ENCODE measurements at regions not wholly inside any gene's neighbourhood (a gene's known extent, or its start where the extent isn't known, plus 50 kb on each side); places are given as distances from the start of the nearest gene placed in this dataset.
"Not testable (repeated sequence)": the region's sequence is repeated elsewhere in the genome, so short reads cannot be mapped to it uniquely, and the experiment has no call there.

DNA sequence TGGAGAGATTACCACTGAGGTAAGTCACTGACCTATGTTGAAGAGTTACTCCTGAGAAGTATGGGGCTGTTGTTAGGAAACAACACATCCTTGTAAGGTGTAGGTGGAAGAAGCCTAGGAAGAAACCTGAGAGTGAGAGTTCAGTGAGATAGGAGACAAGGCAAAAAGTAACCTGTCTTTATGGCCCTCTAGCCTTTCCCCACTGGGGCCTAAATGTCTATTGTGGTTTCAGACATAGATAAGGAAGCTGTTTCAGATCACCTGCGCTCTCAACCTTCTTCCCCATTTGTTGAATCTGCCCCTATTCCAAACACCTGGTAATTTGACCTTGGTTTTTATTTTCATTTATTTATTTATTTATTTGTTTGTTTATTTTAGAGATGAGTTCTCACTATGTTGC, 397.1 kb upstream of the RORB start:
- DNase-seq (ENCODE audit: low read depth) = no peak

GRCh38 chr9:74102148-74102547, 395.0 kb upstream of the RORB start:
- H3K4me3 ChIP-seq (ENCODE audit: low read depth, low read length); DNase-seq (ENCODE audit: low read depth): not testable (repeated sequence)

More for the DNA sequence above, 397.1 kb upstream of the RORB start:
- TF ChIP-seq, protein P1, sequence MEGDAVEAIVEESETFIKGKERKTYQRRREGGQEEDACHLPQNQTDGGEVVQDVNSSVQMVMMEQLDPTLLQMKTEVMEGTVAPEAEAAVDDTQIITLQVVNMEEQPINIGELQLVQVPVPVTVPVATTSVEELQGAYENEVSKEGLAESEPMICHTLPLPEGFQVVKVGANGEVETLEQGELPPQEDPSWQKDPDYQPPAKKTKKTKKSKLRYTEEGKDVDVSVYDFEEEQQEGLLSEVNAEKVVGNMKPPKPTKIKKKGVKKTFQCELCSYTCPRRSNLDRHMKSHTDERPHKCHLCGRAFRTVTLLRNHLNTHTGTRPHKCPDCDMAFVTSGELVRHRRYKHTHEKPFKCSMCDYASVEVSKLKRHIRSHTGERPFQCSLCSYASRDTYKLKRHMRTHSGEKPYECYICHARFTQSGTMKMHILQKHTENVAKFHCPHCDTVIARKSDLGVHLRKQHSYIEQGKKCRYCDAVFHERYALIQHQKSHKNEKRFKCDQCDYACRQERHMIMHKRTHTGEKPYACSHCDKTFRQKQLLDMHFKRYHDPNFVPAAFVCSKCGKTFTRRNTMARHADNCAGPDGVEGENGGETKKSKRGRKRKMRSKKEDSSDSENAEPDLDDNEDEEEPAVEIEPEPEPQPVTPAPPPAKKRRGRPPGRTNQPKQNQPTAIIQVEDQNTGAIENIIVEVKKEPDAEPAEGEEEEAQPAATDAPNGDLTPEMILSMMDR (IDR thresholded peaks at IDR 0.05; ENCODE audit: insufficient read depth, low read depth, low read length) = no peak
- no peak overlapping the region for H3K4me3 ChIP-seq (ENCODE audit: low read depth, low read length)

DNA sequence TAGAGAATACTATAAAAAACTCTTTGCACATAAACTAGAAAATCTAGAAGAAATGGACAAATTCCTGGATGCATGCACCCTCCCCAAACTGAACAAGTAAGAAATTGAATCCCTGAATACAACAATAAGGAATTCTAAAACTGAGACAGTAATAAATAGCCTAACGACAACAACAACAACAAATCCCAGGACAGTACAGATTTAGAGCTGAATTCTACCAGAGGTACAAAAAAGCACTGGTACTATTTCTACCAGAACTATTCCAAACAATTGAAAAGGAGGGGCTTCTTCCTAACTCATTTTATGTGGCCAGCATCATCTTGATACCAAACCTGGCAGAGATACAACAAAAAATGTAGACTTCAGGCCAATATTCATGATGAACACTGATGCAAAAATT, 394.4 kb upstream of the RORB start:
- TF ChIP-seq, protein P1 (IDR thresholded peaks at IDR 0.05; ENCODE audit: insufficient read depth, low read depth, low read length) = no peak
- DNase-seq (ENCODE audit: low read depth) = no peak
- no peak overlapping the region for H3K4me3 ChIP-seq (ENCODE audit: low read depth, low read length)

GRCh38 chr9:74107692-74108091, 389.4 kb upstream of the RORB start:
- TF ChIP-seq, protein P1 (IDR thresholded peaks at IDR 0.05; ENCODE audit: insufficient read depth, low read depth, low read length) = no peak
- no peak overlapping the region for H3K4me3 ChIP-seq (ENCODE audit: low read depth, low read length)
- DNase-seq (ENCODE audit: low read depth) = no peak

DNA sequence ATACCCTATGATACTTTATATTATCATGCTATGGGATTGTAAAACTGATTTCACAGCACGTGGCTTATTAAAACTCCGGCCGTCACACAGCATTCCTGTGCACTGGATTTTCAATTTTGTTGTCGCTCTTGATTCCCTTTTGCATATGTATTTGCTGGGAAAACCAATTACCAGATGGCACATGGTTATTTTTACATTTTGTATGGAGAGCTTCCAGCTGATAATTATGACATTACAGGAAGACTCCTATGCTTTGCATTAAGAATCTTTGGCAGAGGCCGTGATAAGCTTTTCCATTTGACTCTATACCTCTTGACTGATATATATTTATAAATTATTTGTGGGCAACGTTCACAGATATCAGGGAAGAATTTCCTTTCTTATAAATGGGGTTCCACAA, 381.2 kb upstream of the RORB start:
- TF ChIP-seq, protein P1 (IDR thresholded peaks at IDR 0.05; ENCODE audit: insufficient read depth, low read depth, low read length) = no peak
- no peak overlapping the region for H3K4me3 ChIP-seq (ENCODE audit: low read depth, low read length)
- DNase-seq (ENCODE audit: low read depth) = no peak

- TF ChIP-seq, protein P1 (IDR thresholded peaks at IDR 0.05; ENCODE audit: insufficient read depth, low read depth, low read length) = no peak
- no peak for DNase-seq (ENCODE audit: low read depth)
- H3K4me3 ChIP-seq (ENCODE audit: low read depth, low read length) = no peak overlapping the region
Observed at GRCh38 chr9:74117151-74117550, 380.0 kb upstream of the RORB start.

DNA sequence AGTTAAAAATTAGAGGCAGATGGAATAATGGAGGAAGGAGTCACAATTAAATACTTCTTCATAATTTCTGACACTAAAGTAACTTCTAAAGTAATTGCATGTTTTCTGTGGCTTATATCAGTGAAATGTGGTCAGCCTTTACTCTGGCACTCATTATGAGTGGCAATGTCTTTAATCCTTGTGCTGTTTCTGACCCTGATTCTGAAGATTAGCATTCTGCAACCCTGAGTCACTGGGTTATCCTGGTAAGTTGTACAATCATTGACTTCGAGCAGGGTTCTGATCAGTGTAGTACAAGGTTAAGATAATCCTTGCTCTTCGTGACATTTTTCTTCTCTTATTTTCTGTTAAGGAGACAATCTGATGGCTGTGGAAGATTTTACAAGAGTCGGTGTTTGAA, 379.4 kb upstream of the RORB start:
- TF ChIP-seq, protein P1 (IDR thresholded peaks at IDR 0.05; ENCODE audit: insufficient read depth, low read depth, low read length) = no peak
- DNase-seq (ENCODE audit: low read depth) = no peak
- H3K4me3 ChIP-seq (ENCODE audit: low read depth, low read length) = no peak overlapping the region

All from fibroblast of villous mesenchyme (primary cell).